ENCODE measurements at regions not wholly inside any gene's neighbourhood (a gene's known extent, or its start where the extent isn't known, plus 50 kb on each side); places are given as distances from the start of the nearest gene placed in this dataset.

DNA sequence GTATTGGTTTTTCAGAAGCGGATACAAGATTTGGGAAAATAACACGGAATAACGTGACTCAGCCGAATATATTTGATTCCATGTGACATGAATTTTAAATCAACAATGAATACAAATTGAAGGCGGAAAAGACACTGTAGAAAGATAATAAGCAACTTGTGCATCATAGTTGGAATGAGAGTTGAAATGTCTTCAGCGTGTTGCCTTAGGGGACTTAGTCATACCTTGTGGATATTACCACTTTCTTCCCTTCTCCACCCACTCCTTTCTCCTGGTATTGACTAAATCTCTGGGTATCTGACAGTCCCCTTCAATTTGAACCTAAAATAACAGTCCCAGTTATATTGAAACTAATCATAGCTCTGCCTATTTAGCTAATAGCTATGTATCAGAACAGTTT, 2373.1 kb upstream of the RAG2 start:
- no peak overlapping the region for H3K4me2 ChIP-seq (ENCODE audit: low read depth, low read length, poor library complexity, severe bottlenecking)
- no peaks in the 10 kb centered on the region for H3K9me2 ChIP-seq (replicated peaks; ENCODE audit: insufficient read depth, low read length)
- H3K4me1 ChIP-seq (ENCODE audit: low read length): no peaks in the 10 kb centered on the region
- no peak overlapping the region for H3K9ac ChIP-seq (ENCODE audit: low read length)
- H3K27me3 ChIP-seq (ENCODE audit: low read length): no peaks in the 10 kb centered on the region
- H3K9me3 ChIP-seq (ENCODE audit: low read length): peaks cover 20% of the 10 kb centered on the region
- no peak overlapping the region for H3K4me3 ChIP-seq (ENCODE audit: low read length)
- no peaks in the 10 kb centered on the region for H4K20me1 ChIP-seq (ENCODE audit: insufficient read depth, low read depth, low read length)
- H3K79me2 ChIP-seq (ENCODE audit: low read length): no peaks in the 10 kb centered on the region
- no peak overlapping the region for H2AFZ ChIP-seq (ENCODE audit: low read length)
- H3K27ac ChIP-seq (ENCODE audit: low read length): no peak overlapping the region
- H3K36me3 ChIP-seq (ENCODE audit: insufficient read depth, low read length): no peaks in the 10 kb centered on the region
- no peak for DNase-seq

DNA sequence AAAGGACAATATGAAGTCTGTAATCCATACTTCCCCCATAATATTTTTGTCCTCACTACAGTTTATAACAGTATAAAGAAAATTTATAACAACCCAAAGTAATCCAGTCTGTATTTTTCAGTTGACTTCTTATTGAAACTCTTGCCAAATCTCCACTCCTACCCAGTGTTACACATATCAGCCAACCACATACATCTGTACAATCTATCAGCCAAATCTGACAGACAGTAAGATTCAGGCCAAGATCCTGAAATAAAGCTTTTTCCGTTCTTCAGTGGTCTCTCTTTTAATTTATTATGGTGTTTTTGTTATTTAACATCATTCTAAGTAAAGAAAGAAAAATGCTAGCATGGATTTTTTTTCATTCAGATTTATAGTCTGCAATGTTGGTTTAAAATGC, 2370.9 kb upstream of the RAG2 start:
- no peak overlapping the region for H3K4me2 ChIP-seq (ENCODE audit: low read depth, low read length, poor library complexity, severe bottlenecking)
- H3K4me1 ChIP-seq (ENCODE audit: low read length): no peaks in the 10 kb centered on the region
- H3K36me3 ChIP-seq (ENCODE audit: insufficient read depth, low read length): no peaks in the 10 kb centered on the region
- H3K27me3 ChIP-seq (ENCODE audit: low read length): no peaks in the 10 kb centered on the region
- no peak overlapping the region for H3K4me3 ChIP-seq (ENCODE audit: low read length)
- H3K9me2 ChIP-seq (replicated peaks; ENCODE audit: insufficient read depth, low read length): no peaks in the 10 kb centered on the region
- H2AFZ ChIP-seq (ENCODE audit: low read length): no peak overlapping the region
- no peaks in the 10 kb centered on the region for H3K79me2 ChIP-seq (ENCODE audit: low read length)
- no peak overlapping the region for H3K9ac ChIP-seq (ENCODE audit: low read length)
- H3K27ac ChIP-seq (ENCODE audit: low read length): no peak overlapping the region
- H4K20me1 ChIP-seq (ENCODE audit: insufficient read depth, low read depth, low read length): no peaks in the 10 kb centered on the region
- peaks cover 14% of the 10 kb centered on the region for H3K9me3 ChIP-seq (ENCODE audit: low read length)
- DNase-seq: no peak

DNA sequence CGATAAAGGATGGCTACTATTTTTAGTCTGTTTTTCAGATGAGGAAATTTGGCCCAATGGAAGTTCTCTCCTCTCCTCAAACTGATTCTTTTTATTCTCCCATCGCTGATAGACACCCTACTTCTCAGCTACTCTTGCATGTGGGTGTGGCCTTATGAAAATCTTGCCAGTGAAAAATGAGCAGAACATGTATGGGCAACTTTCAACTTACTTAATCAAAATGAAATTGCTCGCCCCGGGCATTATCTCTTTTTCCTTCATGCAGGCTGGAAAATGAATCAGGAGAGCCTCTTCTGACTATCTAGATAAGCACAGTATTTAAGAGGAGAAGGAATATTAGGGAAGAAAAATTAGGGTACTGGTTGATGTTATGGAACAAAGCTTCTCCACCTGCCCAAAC, 2354.7 kb upstream of the RAG2 start:
- Histone ChIP-seq H3K9me2 (replicated peaks; ENCODE audit: insufficient read depth, low read length) (no peaks in the 10 kb centered on the region), H3K4me1 (ENCODE audit: low read length) (no peaks in the 10 kb centered on the region), H3K9me3 (ENCODE audit: low read length) (peaks cover 30% of the 10 kb centered on the region), H3K4me3 (ENCODE audit: low read length) (no peak overlapping the region), H4K20me1 (ENCODE audit: insufficient read depth, low read depth, low read length) (no peaks in the 10 kb centered on the region), H3K79me2 (ENCODE audit: low read length) (no peaks in the 10 kb centered on the region), H3K4me2 (ENCODE audit: low read depth, low read length, poor library complexity, severe bottlenecking) (no peak overlapping the region), H3K9ac (ENCODE audit: low read length) (no peak overlapping the region), H3K36me3 (ENCODE audit: insufficient read depth, low read length) (no peaks in the 10 kb centered on the region), H2AFZ (ENCODE audit: low read length) (no peak overlapping the region), H3K27me3 (ENCODE audit: low read length) (no peaks in the 10 kb centered on the region), H3K27ac (ENCODE audit: low read length) (no peak overlapping the region)
- DNase-seq: no peak

DNA sequence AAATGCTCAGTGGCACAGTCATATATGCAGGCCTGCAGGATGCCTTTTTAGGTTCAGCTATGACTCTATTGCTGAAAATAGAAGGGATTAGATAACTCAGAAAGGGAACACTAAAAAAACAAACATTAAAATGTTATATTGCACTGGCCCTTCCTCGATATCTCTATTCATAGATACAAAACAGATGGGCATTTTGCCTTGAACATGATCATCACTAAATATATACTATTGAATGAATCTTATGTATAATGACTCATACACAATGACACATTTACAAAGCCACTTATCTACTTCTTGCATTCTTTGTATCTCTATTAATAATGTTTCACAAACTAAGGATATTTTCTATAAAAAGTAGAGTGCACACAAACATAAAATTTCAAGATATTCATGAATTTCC, 2352.8 kb upstream of the RAG2 start:
- H3K4me2 ChIP-seq (ENCODE audit: low read depth, low read length, poor library complexity, severe bottlenecking): no peak overlapping the region
- no peaks in the 10 kb centered on the region for H3K9me2 ChIP-seq (replicated peaks; ENCODE audit: insufficient read depth, low read length)
- no peaks in the 10 kb centered on the region for H3K79me2 ChIP-seq (ENCODE audit: low read length)
- H2AFZ ChIP-seq (ENCODE audit: low read length): no peak overlapping the region
- H4K20me1 ChIP-seq (ENCODE audit: insufficient read depth, low read depth, low read length): no peaks in the 10 kb centered on the region
- no peak overlapping the region for H3K27ac ChIP-seq (ENCODE audit: low read length)
- H3K27me3 ChIP-seq (ENCODE audit: low read length): no peaks in the 10 kb centered on the region
- H3K9ac ChIP-seq (ENCODE audit: low read length): no peak overlapping the region
- peaks cover 28% of the 10 kb centered on the region for H3K9me3 ChIP-seq (ENCODE audit: low read length)
- no peak overlapping the region for H3K4me3 ChIP-seq (ENCODE audit: low read length)
- DNase-seq: no peak
- no peaks in the 10 kb centered on the region for H3K4me1 ChIP-seq (ENCODE audit: low read length)
- H3K36me3 ChIP-seq (ENCODE audit: insufficient read depth, low read length): no peaks in the 10 kb centered on the region

DNA sequence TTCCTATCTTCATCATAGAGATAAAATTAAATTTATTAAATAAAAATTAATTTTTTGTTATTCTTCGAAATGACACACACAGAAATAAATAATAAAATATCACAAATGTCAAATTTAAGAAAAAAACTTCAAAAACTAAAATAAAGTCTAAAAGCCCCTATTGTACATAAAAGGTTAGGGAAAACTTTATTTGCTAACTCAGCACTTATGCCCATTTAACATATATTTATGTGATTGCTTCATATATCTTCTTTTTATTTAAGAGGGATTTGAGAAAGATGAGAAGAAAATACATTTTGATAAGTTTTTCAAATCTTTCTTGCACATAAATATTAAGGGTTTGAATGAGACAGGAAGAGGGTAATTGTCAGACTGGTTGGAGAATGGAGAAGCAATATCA, 2350.4 kb upstream of the RAG2 start:
- Histone ChIP-seq H3K9me3 (ENCODE audit: low read length) (peaks cover 25% of the 10 kb centered on the region), H3K9ac (ENCODE audit: low read length) (no peak overlapping the region), H3K4me1 (ENCODE audit: low read length) (no peaks in the 10 kb centered on the region), H4K20me1 (ENCODE audit: insufficient read depth, low read depth, low read length) (no peaks in the 10 kb centered on the region), H3K36me3 (ENCODE audit: insufficient read depth, low read length) (no peaks in the 10 kb centered on the region), H3K27ac (ENCODE audit: low read length) (no peak overlapping the region), H2AFZ (ENCODE audit: low read length) (no peak overlapping the region), H3K79me2 (ENCODE audit: low read length) (no peaks in the 10 kb centered on the region), H3K4me2 (ENCODE audit: low read depth, low read length, poor library complexity, severe bottlenecking) (no peak overlapping the region), H3K4me3 (ENCODE audit: low read length) (no peak overlapping the region), H3K27me3 (ENCODE audit: low read length) (no peaks in the 10 kb centered on the region), H3K9me2 (replicated peaks; ENCODE audit: insufficient read depth, low read length) (no peaks in the 10 kb centered on the region)
- DNase-seq: no peak

DNA sequence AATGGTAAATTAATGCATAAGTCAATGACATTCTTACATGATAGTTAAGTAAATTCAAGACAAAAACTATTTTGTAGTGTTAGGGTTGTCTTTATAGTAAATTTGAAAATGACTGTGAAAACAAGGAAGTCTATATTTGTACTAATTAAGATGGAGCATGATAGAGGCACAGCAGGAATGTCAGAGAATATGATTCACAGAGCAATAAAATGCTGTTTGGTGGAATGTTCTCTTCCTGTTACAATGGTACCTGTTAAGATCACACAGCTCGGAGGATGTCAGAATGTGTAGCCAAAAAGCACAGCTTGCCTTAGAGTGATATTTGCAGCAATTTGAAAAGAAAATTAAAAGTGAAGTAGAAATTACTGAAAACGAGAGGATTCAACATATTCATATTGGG, 2339.7 kb upstream of the RAG2 start:
- no peak for DNase-seq

DNA sequence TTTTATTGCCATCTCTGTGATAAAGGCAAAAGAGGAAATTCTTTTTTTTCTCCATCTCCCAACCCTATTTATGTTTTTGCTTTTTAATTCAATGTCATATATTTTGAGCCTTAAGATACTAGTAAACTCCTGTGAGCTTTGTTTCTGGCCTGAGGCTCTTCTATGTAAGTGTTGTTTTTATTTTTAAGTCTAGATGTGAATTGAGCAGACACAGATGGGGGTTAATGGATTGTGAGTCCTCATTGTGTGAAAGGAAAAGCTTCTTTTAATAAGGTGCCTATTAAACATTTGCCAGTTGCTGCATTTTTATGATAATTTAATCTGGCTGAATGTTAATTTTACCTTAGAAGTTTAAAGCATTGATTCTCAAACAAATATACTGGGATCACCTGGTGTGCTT, 2337.9 kb upstream of the RAG2 start:
- Histone ChIP-seq H3K9me2 (replicated peaks; ENCODE audit: insufficient read depth, low read length) (no peaks in the 10 kb centered on the region), H3K79me2 (ENCODE audit: low read length) (no peaks in the 10 kb centered on the region), H3K9ac (ENCODE audit: low read length) (no peak overlapping the region), H3K36me3 (ENCODE audit: insufficient read depth, low read length) (no peaks in the 10 kb centered on the region), H3K27me3 (ENCODE audit: low read length) (no peaks in the 10 kb centered on the region), H3K27ac (ENCODE audit: low read length) (no peak overlapping the region), H3K4me3 (ENCODE audit: low read length) (no peak overlapping the region), H3K9me3 (ENCODE audit: low read length) (peaks cover 37% of the 10 kb centered on the region), H4K20me1 (ENCODE audit: insufficient read depth, low read depth, low read length) (no peaks in the 10 kb centered on the region), H2AFZ (ENCODE audit: low read length) (no peak overlapping the region), H3K4me2 (ENCODE audit: low read depth, low read length, poor library complexity, severe bottlenecking) (no peak overlapping the region), H3K4me1 (ENCODE audit: low read length) (no peaks in the 10 kb centered on the region)
- DNase-seq: no peak

More for the DNA sequence above, 2339.7 kb upstream of the RAG2 start:
- H3K4me1 ChIP-seq (ENCODE audit: low read length): no peaks in the 10 kb centered on the region
- no peaks in the 10 kb centered on the region for H4K20me1 ChIP-seq (ENCODE audit: insufficient read depth, low read depth, low read length)
- no peak overlapping the region for H3K27ac ChIP-seq (ENCODE audit: low read length)
- H3K9me2 ChIP-seq (replicated peaks; ENCODE audit: insufficient read depth, low read length): no peaks in the 10 kb centered on the region
- H3K4me2 ChIP-seq (ENCODE audit: low read depth, low read length, poor library complexity, severe bottlenecking): no peak overlapping the region
- no peaks in the 10 kb centered on the region for H3K36me3 ChIP-seq (ENCODE audit: insufficient read depth, low read length)
- H3K79me2 ChIP-seq (ENCODE audit: low read length): no peaks in the 10 kb centered on the region
- H3K4me3 ChIP-seq (ENCODE audit: low read length): no peak overlapping the region
- no peak overlapping the region for H3K9ac ChIP-seq (ENCODE audit: low read length)
- peaks cover 29% of the 10 kb centered on the region for H3K9me3 ChIP-seq (ENCODE audit: low read length)
- H3K27me3 ChIP-seq (ENCODE audit: low read length): no peaks in the 10 kb centered on the region
- no peak overlapping the region for H2AFZ ChIP-seq (ENCODE audit: low read length)

DNA sequence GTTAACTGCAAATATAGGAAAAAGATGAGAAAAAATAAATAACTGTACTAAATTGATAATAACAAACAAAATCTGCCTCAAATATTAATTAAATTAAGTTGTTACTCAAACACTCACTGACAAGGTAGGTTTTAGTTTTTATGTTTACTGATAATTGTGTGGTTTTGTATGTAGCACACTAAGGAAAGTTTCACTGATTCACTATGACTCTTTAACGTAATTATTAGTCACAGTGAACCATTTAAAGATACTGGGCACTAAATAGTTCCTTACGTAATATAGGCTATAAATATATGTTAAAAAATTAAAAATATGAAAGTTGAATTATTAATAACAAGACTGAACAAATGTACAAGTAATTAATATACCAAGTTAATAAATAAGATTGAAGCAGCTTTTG, 2330.0 kb upstream of the RAG2 start:
- H3K4me2 ChIP-seq (ENCODE audit: low read depth, low read length, poor library complexity, severe bottlenecking): no peak overlapping the region
- no peaks in the 10 kb centered on the region for H4K20me1 ChIP-seq (ENCODE audit: insufficient read depth, low read depth, low read length)

DNA sequence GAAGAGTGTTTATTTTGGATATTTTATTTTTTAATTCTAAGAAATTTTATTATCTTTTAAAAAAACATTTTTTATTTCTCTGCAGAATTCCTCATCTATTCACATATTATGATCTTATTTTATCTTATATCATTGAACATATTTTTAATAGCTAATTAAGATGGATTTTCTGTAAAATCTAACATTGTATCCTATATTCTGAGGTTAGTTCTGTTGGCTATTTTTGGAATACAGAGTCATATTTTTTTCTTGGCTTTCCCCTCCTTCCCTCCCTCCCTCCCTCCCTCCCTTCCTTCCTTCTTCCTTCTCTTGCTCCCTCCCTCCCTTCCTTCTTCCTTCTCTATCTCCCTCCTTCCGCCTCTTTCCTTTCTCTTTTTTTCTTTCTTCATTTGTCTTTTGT, 2326.6 kb upstream of the RAG2 start:
- H3K27me3 ChIP-seq (ENCODE audit: low read length): no peaks in the 10 kb centered on the region
- H4K20me1 ChIP-seq (ENCODE audit: insufficient read depth, low read depth, low read length): no peaks in the 10 kb centered on the region
- no peak overlapping the region for H3K4me2 ChIP-seq (ENCODE audit: low read depth, low read length, poor library complexity, severe bottlenecking)
- DNase-seq: no peak
- H3K4me1 ChIP-seq (ENCODE audit: low read length): no peaks in the 10 kb centered on the region
- H3K79me2 ChIP-seq (ENCODE audit: low read length): no peaks in the 10 kb centered on the region
- no peaks in the 10 kb centered on the region for H3K36me3 ChIP-seq (ENCODE audit: insufficient read depth, low read length)
- H3K27ac ChIP-seq (ENCODE audit: low read length): no peak overlapping the region
- no peaks in the 10 kb centered on the region for H3K9me2 ChIP-seq (replicated peaks; ENCODE audit: insufficient read depth, low read length)
- H2AFZ ChIP-seq (ENCODE audit: low read length): no peak overlapping the region
- H3K9me3 ChIP-seq (ENCODE audit: low read length): peaks cover 6% of the 10 kb centered on the region
- H3K9ac ChIP-seq (ENCODE audit: low read length): no peak overlapping the region
- no peak overlapping the region for H3K4me3 ChIP-seq (ENCODE audit: low read length)

More for the DNA sequence above, 2330.0 kb upstream of the RAG2 start:
- no peak overlapping the region for H3K27ac ChIP-seq (ENCODE audit: low read length)
- no peak overlapping the region for H3K9ac ChIP-seq (ENCODE audit: low read length)
- no peaks in the 10 kb centered on the region for H3K36me3 ChIP-seq (ENCODE audit: insufficient read depth, low read length)
- no peak for DNase-seq
- no peaks in the 10 kb centered on the region for H3K27me3 ChIP-seq (ENCODE audit: low read length)
- H3K9me2 ChIP-seq (replicated peaks; ENCODE audit: insufficient read depth, low read length): no peaks in the 10 kb centered on the region
- H2AFZ ChIP-seq (ENCODE audit: low read length): no peak overlapping the region
- H3K79me2 ChIP-seq (ENCODE audit: low read length): no peaks in the 10 kb centered on the region
- H3K9me3 ChIP-seq (ENCODE audit: low read length): peaks cover 14% of the 10 kb centered on the region
- H3K4me3 ChIP-seq (ENCODE audit: low read length): no peak overlapping the region
- H3K4me1 ChIP-seq (ENCODE audit: low read length): no peaks in the 10 kb centered on the region
